ENCODE measurements at regions not wholly inside any gene's neighbourhood (a gene's known extent, or its start where the extent isn't known, plus 50 kb on each side); places are given as distances from the start of the nearest gene placed in this dataset.
"Not testable (repeated sequence)": the region's sequence is repeated elsewhere in the genome, so short reads cannot be mapped to it uniquely, and the experiment has no call there.

DNA sequence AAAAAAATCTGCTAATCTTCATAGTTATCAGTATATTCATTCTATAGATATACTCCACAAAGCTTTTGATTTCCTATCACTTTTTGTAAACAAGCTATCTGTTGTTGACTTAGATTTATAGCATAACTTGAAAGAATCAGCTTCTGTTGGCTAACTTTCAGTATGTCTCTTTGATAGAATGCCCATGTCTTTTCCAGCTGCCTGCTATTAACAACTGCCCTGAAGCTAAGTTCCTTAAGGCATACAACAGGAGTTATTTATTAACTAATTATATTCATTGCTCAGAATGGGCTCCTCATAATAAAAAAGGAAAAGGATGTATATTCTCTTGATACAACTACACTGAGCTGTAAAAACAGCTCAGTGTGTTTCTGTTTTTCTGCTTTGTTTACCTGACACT, 293.9 kb downstream of the TUSC7 start:
- no peak for DNase-seq (ENCODE audit: low spot score)

DNA sequence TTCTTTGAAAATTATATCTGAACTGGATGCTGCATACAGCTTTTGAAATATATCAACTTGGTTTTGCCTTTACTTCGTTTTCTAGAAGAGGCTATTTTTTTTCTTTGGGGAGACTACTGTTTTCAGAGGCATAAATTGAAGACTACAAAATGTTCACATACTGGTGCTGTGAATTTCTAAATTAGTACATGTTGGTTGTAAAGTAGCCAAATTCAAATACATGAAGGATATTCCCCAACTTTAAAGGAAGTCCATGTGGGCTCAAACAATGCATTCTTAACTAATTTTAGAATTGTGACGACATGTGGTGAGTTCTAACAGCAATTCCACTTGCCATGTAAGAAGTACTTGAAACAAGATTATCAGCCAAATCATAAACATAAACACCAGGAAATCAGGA, 295.7 kb downstream of the TUSC7 start:
- no peak for DNase-seq (ENCODE audit: low spot score)

DNA sequence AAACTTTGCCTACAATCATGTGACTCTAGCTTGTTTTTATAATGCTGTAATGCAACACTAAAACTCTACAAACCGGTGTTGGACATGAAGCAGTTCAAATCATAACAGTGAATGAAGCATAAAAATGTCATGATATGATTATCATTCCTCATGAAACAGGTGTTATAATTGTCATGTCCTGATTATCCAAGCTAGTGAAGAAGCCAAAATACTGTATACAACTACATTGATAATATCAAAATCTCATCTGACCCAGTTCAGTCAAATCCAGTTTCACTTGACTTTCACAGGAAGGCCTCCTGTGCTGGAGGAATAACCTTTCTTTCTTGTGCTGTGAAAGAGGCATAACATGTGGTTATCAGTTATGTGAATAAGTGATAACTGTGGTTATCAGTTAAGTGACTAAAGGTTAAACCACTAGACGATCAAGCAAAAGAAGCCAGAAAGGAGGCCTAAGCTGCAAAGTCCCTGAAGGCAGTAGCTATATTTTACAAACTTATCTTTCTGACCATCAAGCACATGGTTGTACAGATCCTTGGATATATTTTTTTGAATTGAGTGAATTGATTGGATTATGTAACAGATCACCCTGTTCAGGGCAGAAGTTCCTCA, 296.4 kb downstream of the TUSC7 start:
- DNase-seq (ENCODE audit: low spot score): no peak

DNA sequence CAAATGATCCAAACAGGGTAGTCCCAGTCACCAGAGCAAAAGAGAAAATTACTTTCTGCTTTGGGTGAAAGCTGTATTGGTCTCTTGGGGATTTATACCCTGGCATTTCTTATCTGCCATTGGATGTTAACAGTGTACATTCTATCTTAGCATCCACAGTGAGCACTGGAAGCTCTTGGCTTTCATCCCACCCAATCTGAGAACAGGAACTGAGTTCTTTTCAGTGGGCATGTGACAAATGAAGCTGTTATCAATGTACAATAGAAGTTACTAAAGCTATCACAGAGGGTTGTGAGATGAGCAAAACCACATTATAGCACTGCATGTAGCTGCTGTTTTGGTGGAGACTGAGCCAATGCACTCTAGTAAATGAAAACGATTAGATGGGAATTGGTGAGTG, 300.7 kb downstream of the TUSC7 start:
- no peak for DNase-seq (ENCODE audit: low spot score)

DNA sequence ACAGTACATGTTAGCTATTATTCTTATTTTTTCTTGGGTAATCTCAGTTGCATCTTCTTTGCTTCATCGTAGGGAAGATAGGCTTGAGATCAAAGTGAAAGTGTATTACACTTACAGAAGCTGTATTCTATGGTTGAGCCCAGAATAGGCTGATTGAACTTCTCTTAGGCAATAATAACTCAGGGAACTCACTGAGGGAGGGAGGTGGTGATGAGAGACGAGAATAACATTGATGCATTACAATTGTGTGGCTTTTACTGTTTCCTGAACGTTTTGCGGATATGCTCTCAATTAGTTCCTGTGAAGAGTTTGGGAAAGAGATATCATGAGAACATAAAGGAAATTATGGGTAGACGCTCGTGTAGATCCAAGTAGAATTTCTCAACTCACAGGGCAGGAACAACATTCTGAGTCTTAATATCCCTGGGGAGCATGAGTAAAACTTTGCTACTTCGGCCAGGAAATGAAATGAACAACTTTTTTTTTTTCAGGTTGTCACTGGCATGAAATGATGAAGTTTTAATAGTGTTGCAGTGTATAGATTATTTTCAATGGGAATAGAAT, 302.2 kb downstream of the TUSC7 start:
- no peak for DNase-seq (ENCODE audit: low spot score)

DNA sequence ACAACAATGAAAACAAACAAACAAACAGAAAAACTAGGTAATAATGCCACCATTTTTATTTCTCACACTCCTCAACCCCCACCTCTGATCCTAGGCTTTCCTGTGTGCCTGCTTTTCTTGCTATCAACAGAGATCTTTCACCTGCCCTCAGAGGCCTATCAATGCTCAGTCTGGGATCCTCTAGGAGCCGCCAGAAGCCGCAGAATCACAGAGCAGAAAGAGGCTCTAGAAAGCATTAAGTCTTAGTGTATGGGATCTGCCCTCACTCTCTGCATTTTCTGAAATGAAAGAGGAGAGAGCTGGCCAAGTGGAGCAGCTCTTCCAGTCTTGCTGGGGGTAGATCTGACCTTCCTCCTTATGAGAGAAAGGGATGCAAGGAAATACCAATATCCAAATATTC, 306.8 kb downstream of the TUSC7 start:
- no peak for DNase-seq (ENCODE audit: low spot score)

DNA sequence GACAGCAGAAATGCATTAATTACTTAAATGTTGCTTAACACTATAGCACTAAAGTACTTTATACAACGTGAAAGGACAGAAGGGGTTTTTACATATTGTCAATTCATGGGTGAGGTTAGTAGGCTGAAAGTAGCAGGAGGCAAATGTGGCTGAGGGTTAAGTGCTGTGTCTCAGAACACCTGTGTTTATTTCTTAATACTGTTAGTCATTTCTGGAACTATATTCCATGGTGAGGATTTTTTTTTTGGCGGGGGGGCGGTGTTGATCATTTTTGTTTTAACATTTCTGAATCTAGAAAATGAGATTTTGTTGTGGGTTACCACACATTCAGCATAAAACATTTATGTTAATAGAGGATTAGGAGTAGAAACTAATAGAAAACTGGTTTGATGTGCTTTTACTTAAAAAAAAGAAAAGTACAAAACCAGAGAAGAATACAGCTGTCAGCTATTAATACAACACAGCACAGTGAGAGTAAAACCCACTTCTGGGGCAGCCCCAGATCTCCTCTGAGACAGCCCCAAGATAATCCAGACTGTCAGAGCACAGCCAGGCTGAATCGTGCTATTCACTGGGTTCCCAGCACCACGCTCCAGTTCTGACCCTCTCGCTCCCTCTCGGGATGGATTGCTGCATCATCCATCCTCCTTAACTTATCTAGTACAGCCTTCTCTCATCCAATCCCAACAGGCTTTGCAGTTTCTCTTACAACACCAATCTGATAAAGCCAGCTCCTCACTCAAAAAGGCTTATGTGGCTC, 307.7 kb downstream of the TUSC7 start:
- DNase-seq (ENCODE audit: low spot score): no peak

DNA sequence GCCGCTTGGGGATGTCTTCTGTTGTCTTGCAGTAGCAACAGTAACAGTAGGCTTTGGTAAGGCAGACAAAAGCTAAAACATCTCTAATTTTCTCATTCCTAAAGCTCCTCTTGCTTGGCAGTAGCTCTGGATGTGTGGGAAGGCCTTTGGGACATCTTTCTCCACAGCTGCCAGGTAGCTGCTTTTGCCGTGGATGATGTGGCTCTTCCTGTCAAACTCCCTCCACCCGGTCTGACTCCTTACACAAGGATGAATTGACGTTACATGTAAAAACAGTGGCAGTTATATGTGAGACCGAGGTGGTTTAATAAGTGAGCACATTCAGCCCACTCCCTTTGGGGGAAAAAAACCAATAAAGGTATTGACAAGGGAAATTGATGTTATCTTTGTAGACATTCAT, 309.1 kb downstream of the TUSC7 start:
- DNase-seq (ENCODE audit: low spot score): no peak

DNA sequence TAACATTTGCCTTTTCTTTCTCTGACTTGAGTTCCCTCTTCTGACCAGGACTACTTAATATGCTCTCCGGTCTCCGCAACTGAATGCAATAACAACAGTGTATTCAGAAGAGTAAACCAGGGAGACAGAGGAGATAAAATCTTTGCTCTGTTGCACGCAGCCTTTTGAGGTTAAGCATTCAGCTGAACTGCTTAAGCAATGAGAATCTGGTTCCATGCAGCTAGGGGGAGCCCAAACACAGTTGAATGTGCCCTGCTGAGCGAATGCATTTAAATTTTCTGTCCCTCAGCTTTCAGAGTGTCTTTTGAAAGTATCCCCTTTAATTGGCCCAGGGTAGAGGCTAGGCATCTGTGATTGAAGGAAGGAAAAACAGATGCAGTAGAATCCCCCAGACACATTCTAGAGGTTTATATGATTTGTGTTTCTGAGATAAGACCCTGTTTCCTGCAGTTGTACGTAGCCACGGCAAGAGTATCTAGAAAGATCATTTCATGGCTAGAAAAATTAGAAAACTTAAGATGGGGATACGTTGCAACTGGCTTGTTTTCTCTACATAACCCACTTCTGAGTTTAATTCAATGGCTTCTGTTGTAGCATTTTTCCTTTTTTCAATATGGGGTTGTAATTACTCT, 309.6 kb downstream of the TUSC7 start:
- DNase-seq (ENCODE audit: low spot score): peak; percentile 46

DNA sequence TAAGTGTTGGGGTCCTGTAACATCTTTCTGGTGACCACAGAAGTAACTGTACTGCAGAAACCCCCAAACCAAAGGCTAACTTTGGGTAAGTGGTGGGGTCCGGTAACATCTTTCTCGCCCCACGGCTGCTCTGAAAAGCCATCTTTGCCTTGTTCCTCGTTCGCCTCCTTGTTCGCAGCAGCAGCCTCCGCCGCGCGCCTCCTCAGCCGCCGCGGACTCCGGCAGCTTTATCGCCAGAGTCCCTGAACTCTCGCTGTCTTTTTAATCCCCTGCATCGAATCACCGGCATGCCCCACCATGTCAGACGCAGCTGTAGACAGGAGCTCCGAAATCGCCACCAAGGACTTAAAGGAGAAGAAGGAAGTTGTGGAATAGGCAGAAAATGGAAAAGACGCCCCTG, 316.8 kb downstream of the TUSC7 start:
- no peak for DNase-seq (ENCODE audit: low spot score)

DNA sequence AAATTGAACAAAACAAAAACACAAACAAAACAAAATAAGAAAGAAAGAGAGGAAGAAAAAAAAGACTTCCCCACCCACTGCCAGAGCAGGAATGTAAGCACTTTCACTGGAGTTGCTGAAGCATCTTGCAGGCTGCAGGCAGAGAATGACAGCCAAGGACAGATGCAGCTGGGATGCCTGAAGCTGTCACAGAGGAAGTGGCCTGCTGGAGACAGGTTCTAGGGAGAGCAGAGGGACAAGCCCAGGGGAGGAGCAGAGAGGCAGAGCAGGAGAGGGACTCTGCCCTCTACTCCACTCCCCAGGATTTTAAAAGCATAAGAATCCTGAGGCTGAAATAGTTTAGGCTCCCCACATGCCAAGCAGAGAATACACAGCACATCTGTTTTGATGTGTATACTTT, 326.2 kb downstream of the TUSC7 start:
- no peak for DNase-seq (ENCODE audit: low spot score)

DNA sequence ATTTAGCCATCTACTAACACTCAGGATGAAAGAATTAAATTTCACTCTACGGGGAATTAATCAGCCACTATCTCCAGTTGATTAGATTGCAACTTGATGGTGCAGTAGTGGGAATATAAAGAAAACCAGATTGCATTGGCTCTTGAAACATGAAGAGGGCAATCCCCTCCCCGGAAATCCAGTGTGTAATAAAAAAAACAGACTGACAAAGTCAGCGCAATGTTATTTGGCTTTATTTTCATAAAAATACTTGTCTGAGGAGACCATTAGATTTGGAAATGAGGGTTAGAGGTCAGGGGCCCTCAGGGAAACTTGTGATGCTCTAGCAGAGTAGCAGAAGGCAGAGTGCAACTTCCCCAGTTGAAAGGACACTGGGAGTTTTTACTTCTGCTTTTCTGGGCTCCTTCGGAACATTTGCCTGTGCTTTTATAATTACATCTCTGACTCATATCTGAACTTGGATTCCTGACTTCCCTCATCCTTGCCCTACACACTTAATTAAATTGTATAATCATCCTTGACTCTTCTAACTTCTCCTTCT, 326.8 kb downstream of the TUSC7 start:
- no peak for DNase-seq (ENCODE audit: low spot score)

DNA sequence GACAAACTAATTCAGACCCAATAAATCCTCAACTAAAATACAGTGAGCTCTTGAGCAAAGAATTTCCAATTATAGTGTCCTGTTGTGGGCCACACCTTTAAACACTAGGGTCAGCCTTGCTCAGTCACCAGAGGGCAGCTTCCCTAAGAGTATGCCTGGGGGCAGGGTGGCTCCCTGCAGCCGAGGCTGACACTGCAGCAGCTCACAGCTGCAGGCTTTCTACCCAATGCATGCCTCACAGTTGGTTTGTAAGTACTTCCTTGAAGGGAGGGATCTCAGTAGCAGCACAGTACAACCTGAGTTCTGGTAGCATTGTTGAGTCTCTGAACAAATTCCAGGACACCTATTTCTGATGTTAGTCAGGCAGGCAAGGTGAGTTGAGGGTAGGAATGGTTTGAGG, 335.6 kb downstream of the TUSC7 start:
- peak; percentile 6 for DNase-seq (ENCODE audit: low spot score)

DNA sequence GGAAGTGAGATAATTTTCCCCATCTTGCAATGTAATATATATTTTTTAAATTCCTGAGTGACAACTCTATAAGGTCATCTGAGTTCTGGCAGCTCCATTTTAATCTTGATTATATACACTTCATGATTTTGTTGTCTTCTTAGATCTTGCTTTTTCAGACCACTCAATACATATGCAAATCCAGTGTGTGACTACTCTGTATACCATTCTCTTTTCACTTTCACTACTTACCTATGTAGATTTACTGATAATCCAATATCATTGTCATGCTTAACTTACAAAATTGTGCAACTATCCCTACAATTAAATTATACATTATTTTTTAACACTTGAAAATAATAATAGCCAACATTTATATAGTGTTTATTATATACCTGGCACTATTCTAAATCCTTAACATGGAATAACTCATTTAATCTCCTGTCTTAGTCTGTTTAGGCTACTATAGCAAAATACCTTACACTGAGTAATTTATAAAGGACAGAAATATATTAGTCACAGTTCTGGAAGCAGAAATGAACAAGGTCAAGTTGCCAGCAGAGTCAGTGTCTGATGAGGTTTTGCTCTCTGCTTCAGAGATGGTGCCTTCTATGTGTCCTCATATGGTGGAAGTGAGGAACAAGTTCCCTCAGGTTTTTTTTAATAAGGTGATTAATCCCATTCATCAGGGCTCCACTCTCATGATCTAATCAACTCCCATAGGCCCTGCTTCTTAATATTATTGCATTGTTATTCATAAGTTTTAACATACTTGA, 338.5 kb downstream of the TUSC7 start:
- DNase-seq (ENCODE audit: low spot score): no peak

DNA sequence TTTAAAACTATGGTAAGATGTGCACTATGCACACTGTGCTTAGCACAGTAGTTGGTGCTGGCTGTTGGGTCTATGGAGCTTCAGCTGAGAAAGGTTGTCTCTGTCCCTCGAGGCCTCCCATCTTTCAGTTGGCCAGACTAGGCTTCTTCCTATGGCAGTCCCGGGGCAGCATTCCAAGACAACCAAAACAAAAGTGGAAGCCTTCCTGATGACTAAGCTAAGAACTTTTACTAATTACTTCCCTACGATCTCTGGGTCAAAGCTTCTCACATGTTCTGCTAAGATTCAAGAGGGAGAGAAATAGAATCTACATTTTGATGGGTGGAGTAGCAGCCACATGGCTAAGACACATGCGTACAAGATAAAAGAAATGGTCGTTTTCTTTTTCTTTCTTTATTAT, 342.8 kb downstream of the TUSC7 start:
- no peak for DNase-seq (ENCODE audit: low spot score)

DNA sequence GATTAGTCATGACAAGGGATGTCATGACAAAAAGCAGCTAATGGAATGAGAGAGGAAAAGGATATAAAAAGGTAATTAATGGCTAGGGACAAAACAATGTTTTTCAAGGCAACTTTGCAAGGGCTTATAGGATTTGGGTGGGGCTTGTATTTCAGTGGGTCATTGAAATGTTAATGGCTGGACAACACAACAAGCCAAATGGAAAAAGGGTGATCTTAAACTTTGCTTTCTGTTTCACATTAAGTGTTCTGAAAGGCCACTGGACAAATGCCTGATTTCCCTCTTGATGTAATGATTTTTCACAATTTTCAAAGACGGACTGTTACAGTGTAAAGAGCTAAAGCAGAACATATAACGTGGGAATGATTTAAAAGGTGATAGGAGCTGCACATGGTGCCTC, 345.0 kb downstream of the TUSC7 start:
- DNase-seq (ENCODE audit: low spot score): no peak

DNA sequence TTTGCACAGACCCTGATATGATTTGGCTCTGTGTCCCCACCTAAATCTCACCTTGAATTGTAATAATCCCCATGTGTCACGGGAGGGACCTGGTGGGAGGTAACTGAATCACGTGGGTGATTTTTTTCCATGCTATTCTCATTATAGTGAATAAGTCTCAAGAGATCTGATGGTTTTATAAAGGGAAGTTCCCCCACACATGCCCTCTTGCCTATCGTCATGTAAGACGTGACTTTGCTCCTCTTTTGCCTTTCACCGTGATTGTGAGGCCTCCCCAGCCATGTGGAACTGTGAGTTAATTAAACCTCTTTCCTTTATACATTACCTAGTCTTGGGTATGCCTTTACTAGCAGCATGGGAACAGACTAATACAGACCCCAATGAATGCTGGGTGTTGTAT, 347.4 kb downstream of the TUSC7 start:
- DNase-seq (ENCODE audit: low spot score): not testable (repeated sequence)

DNA sequence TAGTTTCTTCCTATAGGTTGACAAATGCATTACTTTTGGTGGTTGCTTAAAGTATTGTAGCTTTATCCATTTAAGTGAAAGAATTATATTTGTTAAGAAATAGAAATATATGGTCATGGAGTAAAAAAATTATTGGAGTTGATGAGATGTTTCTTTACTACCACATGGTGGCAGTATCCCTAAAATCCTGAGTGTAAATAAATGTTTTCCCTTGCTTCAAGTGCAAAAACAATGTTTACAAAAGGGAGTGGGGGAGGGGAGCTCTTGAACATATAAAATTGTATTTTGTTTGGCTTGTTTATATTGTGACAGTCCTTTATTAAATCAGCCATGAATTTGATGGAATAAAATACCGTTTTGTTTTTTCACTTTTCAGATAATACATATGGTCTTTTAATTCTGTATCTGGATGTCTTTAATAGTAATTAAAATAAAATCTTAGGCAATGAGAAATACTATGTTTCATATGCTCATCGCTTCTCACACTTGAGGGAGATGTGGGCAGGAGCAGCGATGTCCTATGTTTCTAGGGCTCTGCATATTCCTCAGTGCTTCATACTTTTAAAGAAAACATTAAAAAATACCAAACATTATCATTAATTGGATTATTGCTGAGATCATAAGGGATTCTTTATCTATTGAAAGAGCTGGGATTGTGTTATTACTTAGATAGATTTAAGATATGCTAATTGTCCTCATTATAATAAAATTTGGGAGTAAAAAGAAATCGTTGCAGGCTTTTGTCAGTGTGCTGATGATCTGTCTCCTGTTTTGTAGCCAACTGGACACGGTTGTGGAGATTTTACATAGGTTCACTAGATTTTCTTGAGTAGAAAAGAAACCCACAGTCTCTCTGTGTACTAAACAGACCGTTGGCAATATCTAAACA, 349.7 kb downstream of the TUSC7 start:
- DNase-seq (ENCODE audit: low spot score): peak; percentile 55

DNA sequence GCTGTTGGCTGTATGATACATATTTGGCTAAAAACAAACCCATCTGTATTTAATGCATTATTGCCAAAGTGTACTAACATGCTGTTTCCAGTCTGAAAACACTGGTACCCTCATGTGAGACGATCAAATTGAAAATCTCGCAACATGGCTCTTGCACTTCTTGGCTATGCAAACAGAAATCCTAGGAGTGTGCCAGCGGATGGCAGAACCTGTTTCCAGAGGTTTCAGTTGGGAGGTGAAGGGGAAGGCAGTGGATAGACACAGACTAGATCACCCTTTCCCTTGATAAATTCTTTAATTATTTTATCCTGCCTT, 350.3 kb downstream of the TUSC7 start:
- DNase-seq (ENCODE audit: low spot score): no peak

DNA sequence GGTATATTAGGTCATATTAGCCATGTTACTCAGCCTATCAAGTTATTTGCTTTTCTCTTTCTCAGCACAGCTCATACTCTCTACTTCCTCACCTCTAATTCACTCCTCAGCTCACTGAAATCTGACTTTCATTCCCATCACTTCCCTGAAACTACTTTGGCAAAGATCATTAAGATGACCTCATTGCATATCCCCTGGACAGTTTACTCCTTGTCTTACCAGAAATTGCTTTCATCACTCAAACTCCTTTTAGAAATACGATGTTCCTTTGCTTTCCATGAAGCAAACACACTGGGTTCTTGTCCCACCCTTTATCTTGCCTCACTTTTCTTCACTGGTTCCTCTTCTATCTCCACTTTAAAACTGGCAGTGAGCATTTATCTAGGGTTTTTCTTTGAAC, 354.4 kb downstream of the TUSC7 start:
- DNase-seq (ENCODE audit: low spot score): no peak

DNA sequence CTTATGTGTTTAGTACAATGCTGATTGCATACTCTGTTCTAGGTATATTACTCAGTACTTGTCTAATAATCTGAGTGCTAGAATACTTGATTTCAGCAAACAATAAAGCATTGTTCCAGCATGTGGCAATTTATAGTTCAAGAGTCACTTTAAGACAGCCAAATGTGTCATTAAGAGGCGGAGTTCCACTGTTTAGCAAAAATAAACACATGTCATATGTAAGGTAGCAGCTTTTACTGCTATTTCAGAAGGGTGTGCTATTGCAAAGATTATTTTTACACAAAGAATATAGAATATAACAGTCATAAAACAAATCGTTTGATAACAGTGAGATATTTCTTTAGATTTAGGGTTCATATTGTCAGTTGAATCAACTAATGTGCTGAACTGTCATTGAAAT, 358.7 kb downstream of the TUSC7 start:
- no peak for DNase-seq (ENCODE audit: low spot score)
